Mucosa of rectum (tissue), 2 donors: ENCODE measurements at regions not wholly inside any gene's neighbourhood (a gene's known extent, or its start where the extent isn't known, plus 50 kb on each side); places are given as distances from the start of the nearest gene placed in this dataset.
A peak's percentile ranks its signal among the peaks of the same experiment; 100 is the strongest.

Source experiments
- H3K27ac ChIP-seq, 2 donors: one replicate each; pipeline ENCODE4 v1.7.0; 2013; ENCODE audit warnings: inconsistent platforms in 2 of 2, low read depth in 2 of 2, low read length in 2 of 2
- H3K27me3 ChIP-seq, 2 donors: one replicate each; pipeline ENCODE4 v1.7.0; 2013; ENCODE audit warnings: low read length in 2 of 2; ENCODE audit not compliant: control insufficient read depth in 2 of 2, insufficient read depth in 2 of 2
- H3K36me3 ChIP-seq, 2 donors: one replicate each; pipeline ENCODE4 v1.7.0; 2013; ENCODE audit warnings: low read length in 2 of 2; ENCODE audit not compliant: control insufficient read depth in 2 of 2, insufficient read depth in 2 of 2
- H3K4me1 ChIP-seq, 2 donors: one replicate each; pipeline ENCODE4 v1.7.0; 2013; ENCODE audit warnings: low read length in 2 of 2, mild to moderate bottlenecking in 1 of 2; ENCODE audit not compliant: control insufficient read depth in 2 of 2, insufficient read depth in 2 of 2
- H3K4me3 ChIP-seq, 2 donors: one replicate each; pipeline ENCODE4 v1.7.0; 2013; ENCODE audit warnings: low read length in 2 of 2
- H3K9ac ChIP-seq, 2 donors: one replicate each; pipeline ENCODE4 v1.7.0; 2013; ENCODE audit warnings: low read length in 2 of 2, low read depth in 1 of 2, mild to moderate bottlenecking in 1 of 2
- H3K9me3 ChIP-seq, 2 donors: one replicate each; pipeline ENCODE4 v1.7.0; 2013; ENCODE audit warnings: low read length in 2 of 2; ENCODE audit not compliant: control insufficient read depth in 2 of 2
- donor health status: healthy.
- donor health status: Normal muscosa, but diverticular disease.

GRCh38 chr5:96159043-96159442 lies 197.4 kb upstream of the ELL2 start:
- Histone ChIP-seq H3K27ac (no peak overlapping the region), H3K9ac (no peak overlapping the region), H3K36me3 (no peaks in the 10 kb centered on the region), H3K4me1 (peaks cover 0 to 4% of the 10 kb centered on the region in 2 donors), H3K27me3 (no peaks in the 10 kb centered on the region), H3K9me3 (no peaks in the 10 kb centered on the region), H3K4me3 (no peak overlapping the region)

DNA sequence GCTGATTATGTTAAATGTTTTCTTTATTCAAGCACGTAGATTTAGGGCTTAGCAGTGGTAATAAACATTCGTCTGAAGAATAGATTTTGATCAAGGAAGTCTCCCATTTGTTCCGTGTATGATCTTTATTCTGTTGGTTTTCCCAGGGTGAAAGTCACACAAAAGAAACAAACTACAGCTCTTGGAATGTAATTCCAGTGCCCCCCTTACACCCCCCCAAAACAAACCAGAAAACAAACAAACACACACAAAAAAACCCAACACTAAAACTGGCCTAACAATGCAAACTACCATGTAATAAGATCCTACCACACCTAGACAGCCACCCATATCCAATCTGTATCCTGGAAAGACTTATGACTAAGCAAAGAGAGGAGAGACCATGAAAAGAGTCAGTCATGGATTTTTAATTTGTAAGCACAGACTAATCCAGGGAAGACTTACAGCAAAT lies 196.2 kb upstream of the ELL2 start:
- Histone ChIP-seq H3K4me1 (peaks cover 0 to 4% of the 10 kb centered on the region in 2 donors), H3K27ac (peak overlapping the region in 1 of 2 donors; percentile 59), H3K9me3 (no peaks in the 10 kb centered on the region)

GRCh38 chr5:96157077-96157780 lies 195.6 kb upstream of the ELL2 start:
- H3K9me3 ChIP-seq: no peaks in the 10 kb centered on the region
- H3K36me3 ChIP-seq: no peaks in the 10 kb centered on the region
- H3K27me3 ChIP-seq: no peaks in the 10 kb centered on the region
- H3K4me1 ChIP-seq: peaks cover 0 to 4% of the 10 kb centered on the region in 2 donors
- H3K4me3 ChIP-seq: no peak overlapping the region
- peak overlapping the region in 1 of 2 donors; percentile 59 for H3K27ac ChIP-seq
- H3K9ac ChIP-seq: no peak overlapping the region

More for the DNA sequence above, 196.2 kb upstream of the ELL2 start:
- no peak overlapping the region for H3K9ac ChIP-seq
- H3K27me3 ChIP-seq: no peaks in the 10 kb centered on the region
- no peaks in the 10 kb centered on the region for H3K36me3 ChIP-seq
- H3K4me3 ChIP-seq: no peak overlapping the region

DNA sequence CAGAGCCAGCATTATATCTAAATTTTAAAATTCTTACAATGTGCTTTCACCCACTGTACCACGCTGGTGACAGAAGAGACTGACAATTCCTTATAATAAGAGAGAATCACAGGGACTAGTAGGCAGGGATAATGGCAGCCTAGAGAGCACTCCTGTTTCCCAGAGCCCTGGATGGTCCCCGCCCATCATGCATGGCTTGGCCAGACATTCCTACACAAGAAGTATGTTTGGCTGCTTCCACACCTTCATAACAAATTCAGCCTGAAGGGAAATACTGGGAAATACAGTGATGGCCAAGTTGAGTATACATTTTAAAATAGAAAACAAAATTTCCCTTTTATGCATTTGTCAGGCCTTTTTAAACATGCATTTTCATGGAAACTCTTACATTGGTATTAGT lies 193.5 kb upstream of the ELL2 start:
- Histone ChIP-seq H3K27me3 (no peaks in the 10 kb centered on the region), H3K27ac (no peak overlapping the region), H3K4me1 (peaks cover 0 to 4% of the 10 kb centered on the region in 2 donors)

GRCh38 chr5:96151891-96152290 lies 190.2 kb upstream of the ELL2 start:
- Histone ChIP-seq H3K27ac (no peak overlapping the region), H3K9me3 (no peaks in the 10 kb centered on the region), H3K36me3 (no peaks in the 10 kb centered on the region), H3K9ac (no peak overlapping the region), H3K4me3 (no peak overlapping the region), H3K27me3 (no peaks in the 10 kb centered on the region), H3K4me1 (no peaks in the 10 kb centered on the region)

More for the DNA sequence above, 193.5 kb upstream of the ELL2 start:
- Histone ChIP-seq H3K36me3 (no peaks in the 10 kb centered on the region), H3K9ac (no peak overlapping the region), H3K4me3 (no peak overlapping the region), H3K9me3 (no peaks in the 10 kb centered on the region)

DNA sequence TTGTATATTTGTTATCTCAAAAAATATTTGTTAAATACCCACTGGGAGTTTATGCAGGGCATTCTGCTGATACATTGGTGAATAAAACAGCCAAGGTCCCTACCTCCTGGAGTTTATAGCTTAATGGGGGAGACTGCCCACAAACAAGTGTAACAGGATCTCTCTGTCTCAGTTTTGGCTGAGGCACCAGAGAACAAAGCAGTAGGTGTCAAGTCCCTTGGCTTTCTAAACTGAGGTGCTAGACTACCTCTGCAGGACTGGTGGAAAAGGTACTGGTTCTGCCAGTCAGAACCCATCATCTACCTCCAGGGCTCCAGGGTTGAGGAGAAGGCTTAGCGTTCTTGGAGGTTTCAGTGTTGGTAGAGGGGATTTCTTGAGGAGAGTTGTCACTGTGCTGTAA lies 188.4 kb upstream of the ELL2 start:
- Histone ChIP-seq H3K27me3 (no peaks in the 10 kb centered on the region), H3K27ac (no peak overlapping the region), H3K9me3 (no peaks in the 10 kb centered on the region), H3K36me3 (no peaks in the 10 kb centered on the region), H3K4me3 (no peak overlapping the region), H3K4me1 (no peaks in the 10 kb centered on the region), H3K9ac (no peak overlapping the region)

DNA sequence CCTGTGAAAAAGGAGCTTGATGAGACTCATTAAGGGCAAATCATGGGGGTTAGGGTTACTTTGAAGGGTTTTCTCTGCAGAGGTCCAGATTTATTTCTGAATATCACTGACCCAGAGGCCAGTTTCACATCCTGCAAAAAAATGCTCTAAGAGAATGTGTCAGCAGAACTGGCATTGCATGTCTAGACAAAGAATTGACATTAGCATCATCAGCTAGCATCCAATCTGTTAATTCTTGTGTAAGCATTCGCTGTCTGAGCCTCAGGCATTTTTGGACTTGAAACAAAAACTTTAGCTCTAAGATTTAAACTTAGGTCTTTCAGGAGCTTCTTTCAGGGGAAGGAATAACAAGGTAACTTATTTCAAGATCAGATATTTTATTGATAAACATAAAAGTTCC lies 187.9 kb upstream of the ELL2 start:
- Histone ChIP-seq H3K27me3 (no peaks in the 10 kb centered on the region), H3K27ac (no peak overlapping the region), H3K4me3 (no peak overlapping the region), H3K9me3 (no peaks in the 10 kb centered on the region), H3K9ac (no peak overlapping the region), H3K4me1 (no peaks in the 10 kb centered on the region), H3K36me3 (no peaks in the 10 kb centered on the region)

- Histone ChIP-seq H3K9me3 (no peaks in the 10 kb centered on the region), H3K9ac (no peak overlapping the region), H3K36me3 (no peaks in the 10 kb centered on the region), H3K27ac (no peak overlapping the region), H3K4me1 (no peaks in the 10 kb centered on the region), H3K27me3 (no peaks in the 10 kb centered on the region), H3K4me3 (no peak overlapping the region)
Measured at GRCh38 chr5:96149021-96149420, 187.4 kb upstream of the ELL2 start.

- no peaks in the 10 kb centered on the region for H3K9me3 ChIP-seq
- no peak overlapping the region for H3K27ac ChIP-seq
- no peaks in the 10 kb centered on the region for H3K36me3 ChIP-seq
- H3K4me1 ChIP-seq: peaks cover 0 to under 1% of the 10 kb centered on the region in 2 donors
- no peak overlapping the region for H3K4me3 ChIP-seq
- H3K27me3 ChIP-seq: no peaks in the 10 kb centered on the region
- no peak overlapping the region for H3K9ac ChIP-seq
Measured at GRCh38 chr5:96148376-96148775, 186.7 kb upstream of the ELL2 start.

- no peaks in the 10 kb centered on the region for H3K9me3 ChIP-seq
- no peaks in the 10 kb centered on the region for H3K27me3 ChIP-seq
- no peak overlapping the region for H3K9ac ChIP-seq
- H3K27ac ChIP-seq: no peak overlapping the region
- peaks cover 0 to 4% of the 10 kb centered on the region in 2 donors for H3K4me1 ChIP-seq
- H3K4me3 ChIP-seq: no peak overlapping the region
- H3K36me3 ChIP-seq: no peaks in the 10 kb centered on the region
Measured at GRCh38 chr5:96147866-96148265, 186.2 kb upstream of the ELL2 start.
